GM18909 (cell line): ENCODE measurements at regions not wholly inside any gene's neighbourhood (a gene's known extent, or its start where the extent isn't known, plus 50 kb on each side); places are given as distances from the start of the nearest gene placed in this dataset.
A peak's percentile ranks its signal among the peaks of the same experiment; 100 is the strongest.
"Not testable (repeated sequence)": the region's sequence is repeated elsewhere in the genome, so short reads cannot be mapped to it uniquely, and the experiment has no call there.

Experiments used
- ATAC-seq: cut with Tn5 transposase; IDR thresholded peaks from one replicate; pipeline ENCODE4 v1.9.1; 2021; ENCODE audit warnings: mild to moderate bottlenecking; ENCODE audit not compliant: unreplicated experiment, poor library complexity

DNA sequence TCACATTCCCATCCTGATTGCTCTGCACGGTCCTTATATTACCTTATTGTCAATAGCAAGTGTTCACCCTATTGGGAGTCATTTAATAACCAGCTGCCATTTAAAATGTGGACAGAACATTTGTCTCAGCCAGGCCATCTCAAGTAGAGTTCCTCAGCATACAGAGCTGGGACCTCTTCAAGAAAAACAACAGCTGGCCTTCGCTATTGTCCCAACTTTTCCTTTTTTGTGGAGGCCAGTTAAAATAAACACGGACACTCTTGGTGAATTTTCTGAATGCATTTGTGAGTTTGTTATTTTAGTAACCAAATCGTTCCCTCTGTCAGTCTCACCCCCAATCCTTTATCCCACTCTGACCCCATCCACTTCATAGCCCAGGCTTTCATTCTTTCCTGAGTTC is 395.3 kb upstream of the PITX2 start:
- ATAC-seq: no peak

DNA sequence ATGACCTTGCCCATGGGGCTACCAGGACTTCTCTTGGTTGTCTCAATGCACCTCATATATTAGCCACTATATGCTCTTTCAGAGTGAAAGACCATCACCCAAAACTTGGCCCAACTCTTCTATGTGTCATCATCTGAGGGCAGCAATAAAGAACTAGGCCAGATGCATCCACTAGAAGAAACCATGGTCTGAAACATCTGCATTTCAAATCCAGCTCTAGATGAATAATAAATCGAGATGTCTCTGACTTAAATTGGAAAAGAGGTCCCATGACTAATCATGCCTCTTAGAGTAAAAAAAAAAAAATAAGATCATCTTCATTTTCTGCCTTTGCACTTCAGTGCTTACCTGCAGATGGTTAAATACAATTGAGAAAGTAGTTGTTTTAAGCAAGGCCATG is 397.6 kb upstream of the PITX2 start:
- ATAC-seq: no peak

DNA sequence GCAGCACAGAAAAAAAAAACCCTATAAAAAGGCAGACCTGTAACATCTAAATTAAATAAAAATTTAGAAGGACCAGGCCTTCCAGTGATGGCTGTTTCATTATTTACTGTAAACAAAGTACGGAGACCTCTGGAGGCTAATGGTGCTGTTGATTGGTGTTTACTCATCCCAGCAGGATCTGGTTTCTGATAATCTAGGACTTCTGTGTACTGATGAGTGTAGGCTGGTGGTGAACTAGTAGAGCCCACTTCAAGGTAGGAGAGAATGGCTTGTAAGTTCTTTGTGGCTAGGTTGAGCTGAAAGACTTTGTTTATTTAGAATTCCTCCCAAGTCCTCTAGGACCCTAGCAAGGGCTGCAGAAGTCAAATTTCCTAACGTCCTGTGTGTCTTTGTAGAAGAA is 398.1 kb upstream of the PITX2 start:
- ATAC-seq: no peak

DNA sequence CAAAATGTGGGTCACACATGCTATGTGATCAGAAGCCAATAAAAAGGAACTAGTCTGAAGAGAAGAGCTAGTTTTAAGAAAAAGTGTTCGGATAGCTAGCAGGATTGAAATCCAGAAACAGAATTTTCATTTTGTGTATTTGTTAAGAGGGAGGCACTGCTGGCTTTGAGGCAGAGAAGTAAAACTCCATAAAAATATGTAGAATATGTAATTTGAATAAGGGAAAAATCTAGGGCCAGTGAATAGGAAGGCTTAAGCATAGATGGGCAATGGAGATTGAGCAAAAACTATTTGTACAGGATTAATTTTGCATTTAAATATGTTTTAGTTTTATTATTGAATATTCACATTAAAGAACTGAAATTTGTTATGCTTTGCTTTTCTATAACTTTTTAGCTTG is 399.9 kb upstream of the PITX2 start:
- no peak for ATAC-seq

DNA sequence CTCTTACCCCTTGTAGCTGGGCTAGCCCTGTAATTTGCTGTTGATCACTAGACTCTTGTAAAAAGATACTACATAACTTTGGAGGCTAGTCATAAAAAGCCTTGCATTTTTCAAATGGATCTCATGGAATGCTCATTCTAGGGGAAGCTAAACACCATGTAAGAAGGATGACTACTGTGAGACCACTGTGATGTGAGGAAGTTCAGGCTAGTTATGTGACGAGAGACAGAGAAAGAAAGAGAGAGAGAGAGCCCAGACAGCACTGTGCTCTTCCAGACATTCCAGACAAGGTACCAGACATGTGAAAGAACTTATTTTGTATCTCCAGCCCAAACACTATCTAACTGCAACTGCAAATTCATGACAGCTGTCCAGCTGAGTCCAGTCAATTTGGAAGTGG is 404.6 kb upstream of the PITX2 start:
- ATAC-seq: no peak

DNA sequence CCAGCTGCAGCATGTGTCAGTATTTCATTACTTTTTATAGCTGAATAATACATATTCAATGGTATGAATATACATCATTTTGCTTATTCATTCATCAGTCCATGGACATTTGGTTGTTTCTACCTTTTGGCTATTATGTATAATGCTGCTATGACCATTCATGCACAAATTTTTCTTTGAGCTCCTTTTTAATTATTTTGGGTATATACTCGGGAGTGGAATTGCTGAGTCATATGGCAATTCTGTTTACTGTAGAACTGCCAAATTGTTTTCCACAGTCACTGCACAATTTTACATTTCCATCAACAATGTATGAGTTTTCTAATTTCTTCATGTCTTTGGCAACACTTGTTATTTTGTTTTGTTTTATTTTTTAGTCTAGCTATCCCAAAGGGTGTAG is 405.9 kb upstream of the PITX2 start:
- ATAC-seq: no peak

DNA sequence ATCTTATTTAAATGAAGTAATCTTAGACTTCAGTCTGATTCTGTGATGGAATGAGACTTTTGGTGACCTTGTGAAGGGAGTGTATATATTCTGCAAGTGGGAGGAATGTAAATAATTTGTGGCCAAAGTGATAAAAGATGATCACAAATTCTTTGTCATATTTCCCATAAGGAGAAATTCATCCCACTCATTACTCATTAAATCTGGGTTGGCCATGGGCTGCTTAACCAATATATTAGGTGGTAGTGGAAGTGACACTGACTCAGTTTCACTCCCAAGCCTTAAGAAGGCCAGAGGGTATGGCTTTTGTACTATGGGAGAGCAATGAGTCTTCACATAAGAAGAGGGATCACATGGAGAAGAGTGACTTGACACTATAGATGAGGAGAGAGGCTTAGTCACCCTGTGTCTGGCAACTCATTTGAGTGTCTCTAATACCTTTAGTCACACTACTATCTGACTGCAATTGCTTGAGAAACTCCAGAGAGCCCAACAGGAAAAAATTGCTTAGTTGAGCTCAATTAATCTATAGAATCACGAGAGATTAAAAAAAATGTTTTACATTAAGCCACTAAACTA is 408.2 kb upstream of the PITX2 start:
- no peak for ATAC-seq

DNA sequence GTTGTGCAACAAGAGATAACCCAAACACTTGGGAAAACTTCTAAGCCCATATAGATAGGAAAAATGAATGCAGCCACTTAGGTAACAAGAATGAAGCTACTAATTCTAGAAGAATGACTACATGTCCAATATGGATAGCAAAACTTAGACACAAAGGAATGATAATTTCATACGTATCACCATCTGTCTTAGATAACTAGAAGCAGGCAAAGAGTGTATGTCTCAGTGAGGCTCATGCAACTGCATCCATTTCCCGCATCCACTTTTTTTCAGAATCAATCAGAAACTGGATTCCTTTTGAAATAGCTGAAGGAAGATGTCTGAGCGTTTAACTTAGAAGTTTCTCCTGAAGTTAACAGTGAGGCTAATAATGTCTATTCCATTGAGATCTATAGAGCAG is 408.7 kb upstream of the PITX2 start:
- ATAC-seq: no peak

DNA sequence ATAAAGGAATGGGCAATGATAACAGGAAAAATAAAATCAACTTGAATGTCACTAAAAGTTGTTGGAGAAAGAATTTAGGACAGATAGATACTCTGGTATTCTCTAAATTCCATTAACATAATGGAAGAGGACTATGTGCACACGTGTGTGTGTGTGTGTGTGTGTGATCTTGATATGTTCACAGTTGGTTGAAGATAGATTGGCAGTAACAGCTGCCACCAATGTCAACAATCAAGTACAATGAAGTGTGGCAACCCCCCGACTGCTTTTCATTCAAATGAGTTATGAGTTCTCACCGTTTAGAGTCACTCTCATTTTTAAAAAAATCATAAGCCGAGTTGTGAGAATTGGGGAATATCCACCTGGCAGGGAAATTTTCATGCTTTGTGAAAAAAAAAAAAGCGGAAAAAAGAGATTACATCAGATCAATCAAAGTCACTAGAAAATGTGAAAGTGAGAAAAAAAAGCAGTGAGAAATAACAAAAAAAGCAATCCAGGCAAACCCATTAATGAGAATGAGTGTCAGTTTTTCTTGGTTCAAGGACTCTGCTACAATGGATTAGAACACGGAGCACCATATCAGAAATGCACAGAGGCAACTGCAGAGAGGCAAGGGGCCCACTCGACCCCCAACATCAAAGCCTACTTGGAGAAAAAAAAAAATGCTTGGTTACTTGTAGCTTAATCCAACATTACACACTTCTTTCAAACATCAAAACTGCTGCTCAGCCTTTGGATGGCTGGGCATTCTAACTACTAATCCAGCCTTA is 414.9 kb upstream of the PITX2 start:
- no peak for ATAC-seq

DNA sequence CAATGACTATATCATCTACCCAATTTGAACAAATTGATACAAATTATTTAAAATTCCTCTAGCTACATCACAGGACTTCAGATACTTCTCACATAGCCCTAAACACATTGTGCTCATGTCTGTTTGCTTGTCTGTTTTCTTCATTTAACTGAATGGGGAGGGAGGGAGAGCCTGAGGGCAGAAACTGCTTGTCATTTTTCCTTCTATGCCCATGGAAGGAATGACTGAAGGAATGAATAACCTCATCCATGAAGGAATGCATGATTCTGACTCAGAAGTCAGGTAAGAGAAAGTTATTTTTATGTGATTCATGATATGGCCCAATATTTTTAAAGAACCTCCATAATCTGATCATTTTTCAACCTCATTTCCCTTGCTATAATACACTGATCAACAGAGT is 418.0 kb upstream of the PITX2 start:
- ATAC-seq: no peak

DNA sequence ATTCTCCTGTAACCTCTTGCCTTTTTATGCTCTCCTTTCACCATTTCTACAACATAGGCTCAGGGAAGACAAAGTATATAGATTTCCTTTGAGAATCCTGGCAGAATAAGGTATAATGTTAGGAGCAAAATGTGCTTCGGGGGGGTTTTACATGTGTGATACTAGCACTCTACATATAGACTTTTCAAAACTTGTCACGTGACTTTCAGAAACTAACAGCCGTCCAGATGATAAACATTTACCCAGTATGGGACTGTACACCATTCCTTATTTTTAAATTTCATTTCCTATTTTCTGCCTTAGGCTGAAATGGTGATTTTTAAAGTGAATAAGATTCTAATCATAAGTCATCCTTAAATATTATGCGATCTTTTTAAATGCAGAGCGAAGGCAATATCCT is 420.4 kb upstream of the PITX2 start:
- no peak for ATAC-seq

DNA sequence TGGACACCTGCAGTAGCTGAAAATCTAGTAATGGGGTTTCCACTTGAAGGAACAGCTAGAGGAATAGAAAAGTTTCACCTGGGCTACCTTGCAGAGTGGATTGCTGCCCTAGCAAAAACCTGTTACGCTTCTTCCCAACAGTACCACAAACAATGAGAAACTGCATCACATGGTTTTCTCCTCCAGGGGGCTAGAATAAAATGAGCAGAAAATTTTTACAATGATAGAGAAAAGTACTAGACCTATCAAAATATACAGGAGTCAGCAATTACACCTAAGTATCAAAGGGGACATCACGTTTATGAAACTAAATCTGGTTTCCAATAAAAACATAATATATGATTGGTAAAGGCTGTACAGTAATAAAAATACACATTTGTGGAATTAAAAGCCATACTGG is 423.1 kb upstream of the PITX2 start:
- ATAC-seq: no peak

DNA sequence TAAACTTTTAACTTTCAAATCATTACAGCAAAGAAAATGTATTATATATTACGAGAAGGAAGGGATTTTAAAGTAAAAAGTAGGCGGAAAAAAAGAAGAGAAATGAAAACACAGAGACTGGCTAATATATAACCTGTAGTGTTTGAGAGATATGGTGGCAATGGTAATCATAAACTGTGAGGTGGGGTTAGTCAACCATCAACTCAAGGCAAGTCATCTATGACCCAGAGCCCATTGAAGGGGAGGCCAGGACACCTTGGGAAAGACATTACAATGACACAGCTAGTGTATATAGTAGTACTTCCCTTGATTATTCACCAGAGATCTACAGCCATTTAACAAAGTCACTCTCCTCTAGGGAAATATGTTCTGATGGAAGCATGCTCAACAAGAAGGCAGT is 423.9 kb upstream of the PITX2 start:
- peak; percentile 91 for ATAC-seq

DNA sequence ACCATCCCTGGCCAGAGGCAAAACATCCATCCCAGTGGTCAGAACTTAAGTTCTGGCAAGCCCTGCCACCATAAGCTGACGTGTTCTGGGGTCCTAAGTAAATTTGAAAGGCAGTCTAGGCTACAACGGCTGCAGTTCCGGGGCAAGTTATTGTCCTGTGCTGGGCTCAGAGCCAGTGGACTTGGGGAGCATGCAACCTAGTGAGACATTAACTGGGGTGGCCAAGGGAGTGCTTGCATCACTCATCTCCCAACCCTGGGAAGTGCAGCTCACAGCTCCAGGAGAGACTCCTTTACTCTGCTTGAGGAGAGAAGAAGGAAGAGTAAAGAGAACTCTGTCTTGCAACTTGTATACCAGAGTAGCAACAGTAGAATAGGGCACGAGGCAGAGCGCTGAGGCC is 425.4 kb upstream of the PITX2 start:
- no peak for ATAC-seq

DNA sequence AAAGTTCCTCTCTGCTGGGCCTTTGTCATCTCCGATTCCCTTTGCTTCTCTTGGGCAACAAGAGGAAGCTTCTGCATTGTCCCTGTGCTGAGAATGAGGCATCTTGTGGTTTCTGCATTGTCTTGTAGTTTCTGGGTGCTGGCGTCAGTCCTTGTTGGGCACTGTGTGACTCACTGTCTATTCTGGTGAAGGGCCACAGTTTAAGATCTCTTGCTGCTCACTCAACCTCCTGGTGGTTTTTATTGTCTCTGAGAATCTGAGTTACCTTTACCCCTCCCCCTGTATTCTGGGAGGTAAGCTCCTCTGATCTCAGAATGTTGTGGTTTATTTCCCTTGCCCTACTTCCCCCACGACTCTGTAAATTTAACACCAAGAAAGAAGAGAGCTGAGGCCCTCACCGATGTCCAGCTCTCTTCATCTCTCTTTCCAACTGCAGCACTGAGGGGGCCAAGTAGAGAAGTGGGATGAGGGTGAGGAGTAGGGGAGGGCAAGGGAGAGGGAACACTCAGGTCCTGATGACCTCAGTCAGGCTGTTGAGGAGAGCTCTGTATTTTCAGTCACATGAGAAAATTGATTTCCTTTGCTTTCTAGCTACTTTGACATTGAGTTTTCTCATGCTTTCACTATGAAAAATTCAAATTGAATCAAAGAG is 441.6 kb upstream of the PITX2 start:
- ATAC-seq: peak; percentile 49

DNA sequence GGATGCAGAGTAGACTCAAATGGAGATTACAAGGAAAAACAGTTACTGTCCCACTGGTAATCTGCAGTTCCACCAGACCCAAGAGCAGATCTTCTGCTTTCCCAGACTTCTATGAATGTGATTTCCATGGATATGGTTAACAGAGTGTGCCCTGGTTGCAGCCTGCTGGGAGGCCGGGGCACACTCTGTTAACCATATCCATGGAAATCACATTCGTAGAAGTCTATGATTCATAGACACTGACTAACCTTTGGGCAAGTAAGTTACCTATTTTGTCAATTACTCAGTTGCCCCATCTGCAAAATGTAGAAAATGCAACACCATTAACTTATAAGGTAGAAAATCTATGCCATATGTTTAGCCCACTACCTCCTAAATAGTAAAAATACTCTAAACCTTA is 443.1 kb upstream of the PITX2 start:
- no peak for ATAC-seq

DNA sequence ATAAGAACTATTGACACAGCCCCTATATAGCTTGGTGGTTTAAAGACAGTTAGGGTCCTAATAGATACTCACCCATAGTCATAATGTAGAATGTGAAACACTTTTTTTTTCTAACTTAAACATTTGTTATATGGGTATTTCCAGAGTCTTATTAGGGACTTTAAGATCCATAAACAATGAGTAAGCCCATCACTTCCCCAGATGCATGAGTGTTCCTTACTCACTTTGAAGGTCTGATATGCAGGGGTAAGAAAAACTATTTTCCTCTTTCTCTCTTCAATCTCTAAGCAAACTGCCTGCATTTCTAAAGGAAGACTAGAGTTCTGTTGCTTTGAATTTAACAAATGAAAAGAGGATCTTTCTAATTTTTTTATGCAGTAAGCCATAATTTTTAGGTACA is 443.6 kb upstream of the PITX2 start:
- no peak for ATAC-seq

DNA sequence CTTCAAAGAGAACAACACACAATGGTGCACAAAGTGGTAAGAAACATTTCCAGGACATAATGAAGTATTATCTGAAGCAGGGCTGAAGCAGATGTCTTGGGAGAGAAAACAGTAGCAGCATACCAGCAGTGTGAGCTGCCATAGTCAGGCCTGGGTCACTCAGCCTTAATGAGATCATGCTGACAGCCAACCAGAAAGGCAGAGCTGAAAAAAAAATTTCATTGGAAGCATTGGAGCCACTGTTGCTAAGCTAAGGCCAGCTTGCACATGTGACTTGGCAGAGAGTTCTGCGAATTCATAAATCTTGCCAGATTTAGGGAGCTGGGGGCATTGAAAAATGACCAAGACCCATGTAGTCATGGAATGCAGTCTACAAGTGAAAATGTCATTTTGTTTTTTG is 444.0 kb upstream of the PITX2 start:
- ATAC-seq: no peak

DNA sequence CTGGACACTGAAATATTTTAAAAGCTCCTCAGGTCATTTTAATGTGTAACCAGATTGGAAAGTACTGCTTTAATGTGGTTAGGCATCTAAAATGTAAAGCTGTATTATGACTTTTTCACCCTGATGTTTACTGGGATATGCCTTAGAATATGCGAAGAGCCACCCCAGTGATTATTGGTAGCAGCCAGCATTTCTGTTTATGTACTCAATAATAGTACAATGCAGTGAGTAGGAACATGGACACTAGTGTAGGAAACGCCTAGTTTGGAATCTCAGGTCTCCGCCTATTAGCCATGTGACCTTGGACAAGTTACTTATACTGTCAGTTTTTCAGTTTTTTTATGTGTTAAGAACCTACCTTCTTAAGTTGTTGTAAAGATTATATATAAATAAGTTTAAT is 446.0 kb upstream of the PITX2 start:
- ATAC-seq: no peak

DNA sequence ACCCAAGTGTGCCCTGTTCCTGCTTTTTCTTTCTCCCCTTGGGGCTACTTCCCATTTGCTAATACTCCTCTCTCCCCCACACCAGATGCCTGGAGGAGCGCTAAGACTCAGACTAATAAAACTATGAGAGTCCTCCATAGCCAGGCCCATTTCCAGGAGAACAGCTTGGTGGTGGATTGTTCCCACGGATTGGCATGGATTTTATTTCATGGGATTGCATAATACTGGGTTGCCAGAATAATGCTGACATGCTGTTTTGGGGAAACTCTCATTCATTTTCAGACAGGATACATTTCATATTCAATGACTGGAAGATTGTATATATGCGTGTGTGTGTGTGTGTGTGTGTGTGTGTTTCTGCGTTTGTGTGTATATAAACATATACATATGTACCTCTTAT is 447.5 kb upstream of the PITX2 start:
- ATAC-seq: no peak

DNA sequence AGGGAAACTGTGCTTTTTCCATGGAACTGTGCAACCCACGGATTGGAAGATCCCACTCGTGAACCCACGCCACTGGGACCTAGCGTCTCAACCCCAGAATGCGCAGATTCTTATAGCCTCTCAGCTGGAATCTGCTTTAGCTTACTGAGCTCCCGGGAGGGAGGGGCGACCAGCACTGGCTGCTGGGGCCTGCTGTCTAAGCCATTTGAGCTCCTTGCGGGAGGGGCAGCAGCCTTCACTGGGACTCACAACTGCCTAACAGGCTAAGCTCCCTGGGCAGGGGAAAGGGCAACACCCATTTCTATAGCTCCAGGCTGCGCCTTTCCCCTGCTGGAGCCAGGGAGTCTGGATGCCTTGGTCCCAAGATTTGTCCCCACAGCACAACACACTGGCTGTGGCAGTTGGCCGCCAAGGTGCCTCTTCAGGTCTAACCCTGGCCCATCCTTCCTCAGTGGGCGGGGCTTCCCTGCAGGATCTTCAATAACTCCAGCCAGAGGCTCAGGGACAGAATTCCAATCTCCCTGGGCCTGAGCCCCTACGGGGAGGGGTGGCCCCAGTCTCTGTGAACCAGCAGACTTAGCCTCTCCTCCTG is 451.7 kb upstream of the PITX2 start:
- no peak for ATAC-seq

DNA sequence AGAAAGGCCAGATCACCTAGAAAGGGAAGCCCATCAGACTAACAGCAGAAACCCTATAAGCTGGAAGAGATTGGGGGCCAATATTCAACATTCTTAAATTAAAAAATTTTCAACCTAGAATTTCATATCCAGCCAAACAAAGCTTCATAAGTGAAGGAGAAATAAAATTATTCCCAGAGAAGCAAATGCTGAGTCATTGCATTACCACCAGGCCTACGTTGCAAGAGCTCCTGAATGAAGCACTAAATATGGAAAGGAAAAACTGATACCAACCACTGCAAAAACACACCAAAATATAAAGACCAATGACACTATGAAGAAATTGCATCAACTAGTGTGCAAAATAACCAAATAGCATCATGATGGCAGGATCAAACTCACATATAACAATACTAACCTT is 453.4 kb upstream of the PITX2 start:
- ATAC-seq: not testable (repeated sequence)
